Neuron (in vitro differentiated cells): ENCODE measurements at regions not wholly inside any gene's neighbourhood (a gene's known extent, or its start where the extent isn't known, plus 50 kb on each side); places are given as distances from the start of the nearest gene placed in this dataset.

ENCODE experiments used
- H2AFZ ChIP-seq: one replicate; pipeline ENCODE4 v1.6.1; 2013; ENCODE audit warnings: low read depth, mild to moderate bottlenecking, inconsistent platforms, low read length, moderate library complexity
- H3K27me3 ChIP-seq: one replicate; pipeline ENCODE4 v1.6.1; 2013; ENCODE audit warnings: low read length; ENCODE audit not compliant: insufficient read depth
- H3K36me3 ChIP-seq: one replicate; pipeline ENCODE4 v1.6.1; 2013; ENCODE audit warnings: low read length; ENCODE audit not compliant: insufficient read depth
- H3K4me1 ChIP-seq: one replicate; pipeline ENCODE4 v1.6.1; 2013; ENCODE audit warnings: low read length; ENCODE audit not compliant: insufficient read depth
- H3K4me3 ChIP-seq: 2 replicates; pipeline ENCODE4 v1.5.1; 2013; ENCODE audit warnings: mild to moderate bottlenecking, low read length, moderate library complexity
- H3K9me3 ChIP-seq: one replicate; pipeline ENCODE4 v1.6.1; 2013; ENCODE audit warnings: low read length

- Histone ChIP-seq H3K4me3 (no peak overlapping the region), H3K9me3 (no peaks in the 10 kb centered on the region), H3K27me3 (no peaks in the 10 kb centered on the region), H3K4me1 (no peaks in the 10 kb centered on the region), H2AFZ (no peak overlapping the region), H3K36me3 (no peaks in the 10 kb centered on the region)
Observed at GRCh38 chr4:124762956-124763355, 50.4 kb upstream of the ANKRD50 start.
